T-helper 2 cell (primary cell): ENCODE measurements at regions not wholly inside any gene's neighbourhood (a gene's known extent, or its start where the extent isn't known, plus 50 kb on each side); places are given as distances from the start of the nearest gene placed in this dataset.

Experiments
- DNase-seq, 5 experiments: peaks; one replicate each; pipeline versions ENCODE4 v3.0.0 to v3.0.0-alpha.2; 2012 to 2022

GRCh38 chr15:95591886-95592285 is 738.6 kb upstream of the NR2F2 start:
- no peak for DNase-seq

GRCh38 chr15:95594496-95594895 is 736.0 kb upstream of the NR2F2 start:
- no peak for DNase-seq

GRCh38 chr15:95595759-95596158 is 734.7 kb upstream of the NR2F2 start:
- DNase-seq = no peak

- no peak for DNase-seq
Measured at GRCh38 chr15:95596496-95596895, 734.0 kb upstream of the NR2F2 start.

- no peak for DNase-seq
Measured at GRCh38 chr15:95598251-95598855, 732.1 kb upstream of the NR2F2 start.

- no peak for DNase-seq
Measured at GRCh38 chr15:95600367-95600766, 730.1 kb upstream of the NR2F2 start.

- DNase-seq = no peak
Measured at GRCh38 chr15:95600884-95601283, 729.6 kb upstream of the NR2F2 start.

GRCh38 chr15:95601525-95601924 is 729.0 kb upstream of the NR2F2 start:
- no peak for DNase-seq

- no peak for DNase-seq
Measured at GRCh38 chr15:95603802-95604201, 726.7 kb upstream of the NR2F2 start.

GRCh38 chr15:95604634-95605036 is 725.9 kb upstream of the NR2F2 start:
- DNase-seq = no peak

GRCh38 chr15:95605098-95605497 is 725.4 kb upstream of the NR2F2 start:
- DNase-seq = no peak

- no peak for DNase-seq
Measured at GRCh38 chr15:95606551-95606950, 723.9 kb upstream of the NR2F2 start.

- no peak for DNase-seq
Measured at GRCh38 chr15:95608371-95608770, 722.1 kb upstream of the NR2F2 start.

GRCh38 chr15:95609096-95609495 is 721.4 kb upstream of the NR2F2 start:
- no peak for DNase-seq

- no peak for DNase-seq
Measured at GRCh38 chr15:95610945-95611344, 719.6 kb upstream of the NR2F2 start.

- no peak for DNase-seq
Measured at GRCh38 chr15:95615436-95615835, 715.1 kb upstream of the NR2F2 start.

- no peak for DNase-seq
Measured at GRCh38 chr15:95616306-95616705, 714.2 kb upstream of the NR2F2 start.

- no peak for DNase-seq
Measured at GRCh38 chr15:95620934-95621579, 709.4 kb upstream of the NR2F2 start.

GRCh38 chr15:95622843-95623242 is 707.7 kb upstream of the NR2F2 start:
- DNase-seq = no peak

GRCh38 chr15:95624100-95624499 is 706.4 kb upstream of the NR2F2 start:
- DNase-seq = no peak

GRCh38 chr15:95624616-95625361 is 705.7 kb upstream of the NR2F2 start:
- DNase-seq = no peak

- no peak for DNase-seq
Measured at GRCh38 chr15:95626501-95627361, 703.8 kb upstream of the NR2F2 start.

- DNase-seq = no peak
Measured at GRCh38 chr15:95629503-95630168, 700.9 kb upstream of the NR2F2 start.
